HEK293T (cell line): ENCODE measurements at regions not wholly inside any gene's neighbourhood (a gene's known extent, or its start where the extent isn't known, plus 50 kb on each side); places are given as distances from the start of the nearest gene placed in this dataset.

Experiments used
- BHLHE40 ChIP-seq: fragments of 450-650 bp; IDR thresholded peaks from 2 replicates; pipeline ENCODE4 v1.6.1; 2016; ENCODE audit warnings: mild to moderate bottlenecking, moderate library complexity, borderline replicate concordance
- TARDBP ChIP-seq: fragments of 450-650 bp; IDR thresholded peaks from 2 replicates; pipeline ENCODE4 v1.6.1; 2016

DNA sequence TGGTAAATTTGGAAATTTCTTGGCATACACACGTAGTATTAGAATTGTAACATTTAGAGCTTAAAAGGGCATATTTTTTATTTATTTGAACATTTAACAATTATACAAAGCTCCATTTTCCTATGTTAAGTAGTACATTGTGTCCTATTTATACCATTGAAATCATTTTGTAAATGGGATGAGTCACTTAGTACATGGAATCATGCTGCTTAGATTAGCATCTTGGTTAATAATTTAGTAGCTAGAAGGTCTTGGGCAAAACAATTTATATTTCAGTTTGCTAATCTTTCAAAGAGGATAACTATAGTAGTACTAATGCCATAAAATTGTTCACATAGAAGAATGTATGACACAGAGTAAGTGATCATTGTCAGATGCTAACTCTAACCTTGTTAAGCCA is 450.1 kb upstream of the LUZP2 start:
- TF ChIP-seq TARDBP (no peak), BHLHE40 (no peak)
